Middle frontal gyrus (tissue), 1 donor: ENCODE measurements at regions not wholly inside any gene's neighbourhood (a gene's known extent, or its start where the extent isn't known, plus 50 kb on each side); places are given as distances from the start of the nearest gene placed in this dataset.

Experiments
- DNase-seq: peaks from one replicate; pipeline ENCODE4 v3.0.0-alpha.2; 2015; ENCODE audit warnings: low spot score; ENCODE audit errors: extremely low spot score

DNA sequence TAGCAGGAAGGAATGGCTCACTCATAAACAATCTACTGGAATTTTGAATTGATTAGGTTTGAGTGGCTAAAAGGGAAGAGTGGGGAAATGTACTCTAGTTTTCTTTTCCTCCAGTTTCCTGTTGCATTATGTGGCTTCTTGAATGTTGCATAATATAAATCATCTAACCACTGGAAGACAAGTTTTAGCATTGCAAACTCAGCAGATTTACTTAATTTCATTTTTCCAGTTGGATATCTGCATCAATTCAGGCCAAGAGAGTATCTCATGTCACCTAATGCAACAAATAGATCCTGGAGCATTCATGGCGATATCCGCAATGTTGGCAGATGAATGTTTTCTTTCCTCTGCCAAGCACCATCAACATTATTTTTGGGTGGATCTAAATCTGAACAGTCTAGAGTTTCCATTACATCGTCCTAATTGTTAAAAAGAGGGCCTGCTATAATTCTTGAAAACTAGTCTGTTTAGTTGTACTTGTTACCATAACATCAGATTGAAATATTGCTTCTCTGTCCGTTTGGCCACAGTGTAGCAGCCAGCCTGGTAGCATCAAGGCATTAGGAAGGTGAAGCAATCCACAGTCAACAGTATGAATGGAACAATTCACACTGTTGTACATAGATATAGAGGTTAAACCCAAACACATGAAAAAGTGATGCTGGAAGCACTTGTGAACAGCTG is 544.2 kb downstream of the ETNK1 start:
- DNase-seq = no peak

DNA sequence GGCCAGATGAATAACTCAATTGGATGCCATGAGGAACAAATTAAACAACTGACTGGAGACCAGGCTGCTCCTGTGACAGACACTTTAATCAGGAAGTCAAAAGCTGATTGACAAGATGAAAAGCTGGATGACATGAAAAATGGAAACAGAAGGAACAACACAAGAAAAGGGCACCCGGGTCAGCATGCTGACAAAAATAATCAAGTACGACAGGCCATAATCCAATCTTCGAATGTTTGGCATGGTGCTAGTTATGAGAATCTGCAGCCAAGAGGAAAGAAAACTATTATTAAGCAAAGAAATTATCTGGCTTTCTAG is 544.7 kb downstream of the ETNK1 start:
- DNase-seq = no peak

DNA sequence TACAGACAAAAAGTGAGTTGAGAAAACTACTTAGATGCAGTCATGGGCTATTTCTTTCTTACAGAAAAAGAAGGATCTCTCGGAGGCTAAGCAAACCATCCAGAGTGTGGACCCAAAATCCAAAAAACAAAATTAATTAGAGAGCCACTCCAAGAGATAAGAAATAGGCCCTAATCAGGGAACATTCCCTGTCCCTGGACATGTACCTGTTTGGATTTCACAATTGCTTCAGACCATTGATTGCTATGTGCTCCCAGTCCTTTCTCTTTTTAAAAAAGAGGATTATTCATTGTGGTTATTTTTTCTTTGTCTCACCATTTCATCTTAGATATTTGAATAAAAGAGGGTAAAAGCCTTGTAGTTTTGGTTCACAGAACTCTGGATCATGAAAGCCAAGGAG is 549.9 kb downstream of the ETNK1 start:
- no peak for DNase-seq

DNA sequence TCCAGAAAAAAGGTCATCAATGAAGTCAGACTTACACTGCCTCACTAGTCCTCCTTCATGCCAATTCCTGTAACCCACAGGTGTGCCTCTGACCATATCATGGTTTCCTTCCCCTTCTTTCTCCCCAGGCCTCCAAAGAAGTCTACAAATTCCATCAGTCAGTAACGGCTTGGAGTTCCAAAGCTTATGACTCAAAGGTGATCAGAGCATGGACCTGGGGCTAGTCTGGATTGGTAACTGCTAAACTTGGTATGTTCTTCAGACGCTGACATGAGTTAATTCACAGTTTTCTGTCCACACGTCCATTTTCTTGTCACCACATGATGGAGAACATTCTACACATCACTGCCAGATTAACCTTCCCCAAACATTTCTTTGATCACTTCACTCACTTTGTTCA is 560.4 kb downstream of the ETNK1 start:
- no peak for DNase-seq

DNA sequence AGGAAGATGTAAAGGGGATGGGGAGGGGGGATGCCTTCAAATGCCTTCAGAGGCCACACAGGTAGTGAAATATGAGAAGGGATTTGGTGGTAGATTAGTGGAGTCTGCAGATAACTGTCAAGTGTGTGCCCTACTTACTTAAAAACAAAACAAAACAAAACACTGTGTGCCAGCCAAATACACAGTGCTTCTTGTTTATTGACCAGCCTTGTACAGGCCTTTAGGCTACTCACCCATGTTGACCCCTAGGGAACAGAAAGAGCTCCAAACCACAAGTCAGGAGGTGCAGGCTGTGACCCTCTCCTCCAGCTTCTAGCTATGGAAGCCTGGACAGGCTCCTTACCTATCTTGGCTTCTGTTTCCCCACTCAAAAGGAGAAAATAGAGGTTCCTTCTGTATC is 562.0 kb downstream of the ETNK1 start:
- no peak for DNase-seq

DNA sequence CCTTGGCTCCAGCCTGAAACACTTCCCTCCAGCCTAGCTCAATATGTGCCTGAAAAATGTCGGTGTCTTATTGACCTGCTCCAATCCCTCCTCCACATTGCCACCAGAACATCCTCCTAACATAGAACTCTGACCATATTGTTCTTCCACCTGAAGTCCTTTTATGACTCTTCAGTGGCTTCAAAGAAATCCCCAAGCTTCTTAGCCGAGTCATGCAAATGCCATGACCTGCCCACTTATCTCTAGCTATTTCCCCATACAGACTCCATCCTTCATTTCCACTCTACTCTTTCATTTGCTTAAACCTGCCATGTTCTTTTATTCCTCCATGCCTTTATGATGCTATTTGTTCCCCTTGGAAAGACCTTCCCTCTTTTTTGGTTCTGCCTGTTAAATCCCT is 568.6 kb downstream of the ETNK1 start:
- DNase-seq = no peak

DNA sequence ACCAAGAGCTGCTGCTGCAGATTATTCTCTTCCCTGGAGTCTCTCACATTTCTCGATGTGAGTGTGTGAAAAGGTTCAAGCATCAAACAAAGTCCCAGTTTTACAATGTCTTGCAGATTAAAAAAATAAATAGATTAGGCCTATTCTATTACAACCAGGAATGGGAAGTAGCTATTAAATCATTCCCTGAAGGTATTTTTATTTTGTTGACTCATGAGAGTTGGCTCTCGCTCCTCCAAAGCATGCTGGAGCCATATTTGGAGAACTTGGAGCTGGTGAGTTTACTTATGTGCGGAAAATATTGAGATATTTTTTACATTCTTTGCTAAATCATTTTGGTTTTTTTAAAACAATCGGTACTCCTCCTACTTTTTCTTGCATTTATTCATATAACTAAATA is 572.3 kb downstream of the ETNK1 start:
- DNase-seq = no peak

DNA sequence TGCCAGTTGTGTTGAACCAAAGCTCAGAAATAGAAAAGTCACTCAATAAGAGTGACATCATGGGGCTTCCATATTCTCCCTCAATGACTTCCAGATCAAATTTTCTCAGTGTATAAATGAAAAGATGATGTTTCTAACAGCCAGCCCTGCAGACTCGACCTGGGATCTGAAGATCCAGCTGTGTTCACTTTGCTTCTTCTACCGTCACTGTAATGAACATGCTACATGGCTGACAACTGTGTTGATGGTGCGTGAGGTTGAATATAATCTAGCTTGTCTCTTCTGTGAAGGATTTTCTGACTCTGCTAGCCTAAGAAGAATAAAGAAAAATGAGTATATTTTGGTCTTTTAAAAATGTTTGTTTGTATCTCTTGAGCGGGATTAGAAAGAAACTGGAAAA is 577.8 kb downstream of the ETNK1 start:
- no peak for DNase-seq

DNA sequence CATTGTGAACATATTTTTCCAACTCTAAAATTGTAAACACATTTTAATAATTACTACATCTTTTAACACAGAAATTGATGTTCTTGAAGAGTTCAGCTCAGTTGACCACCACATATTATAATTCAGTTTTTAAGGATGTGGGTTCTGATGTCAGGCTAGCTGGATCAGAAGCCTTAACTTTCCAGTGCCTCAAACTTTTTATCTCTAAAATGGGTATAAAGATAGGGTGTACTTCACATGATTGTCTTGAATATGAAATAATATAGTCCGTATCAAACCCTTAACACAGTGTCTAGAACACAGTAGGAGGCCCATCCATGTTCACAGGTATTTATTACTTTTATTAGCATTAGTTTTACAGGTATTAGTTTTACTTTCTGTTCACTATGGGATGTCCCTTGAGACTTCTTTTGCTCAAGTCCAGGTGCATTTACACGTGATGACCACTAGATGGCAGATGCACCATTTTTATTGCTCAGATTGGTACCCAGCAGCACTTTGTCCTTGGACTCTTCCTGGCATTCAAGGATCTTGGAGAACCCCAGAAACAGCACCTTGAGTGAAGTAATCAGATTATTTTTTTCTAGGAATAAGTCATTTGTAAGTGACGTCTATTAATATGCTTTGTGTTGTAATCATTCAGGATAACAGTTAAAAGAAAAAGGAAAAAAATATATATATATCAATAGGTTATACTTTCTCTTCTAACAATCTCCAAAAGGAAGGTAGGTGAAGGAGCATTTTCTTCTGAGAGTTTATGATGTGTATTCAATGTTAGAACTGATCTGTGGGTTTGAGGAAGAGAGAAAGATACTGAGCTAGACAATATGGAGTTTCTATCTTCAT is 580.2 kb downstream of the ETNK1 start:
- no peak for DNase-seq

DNA sequence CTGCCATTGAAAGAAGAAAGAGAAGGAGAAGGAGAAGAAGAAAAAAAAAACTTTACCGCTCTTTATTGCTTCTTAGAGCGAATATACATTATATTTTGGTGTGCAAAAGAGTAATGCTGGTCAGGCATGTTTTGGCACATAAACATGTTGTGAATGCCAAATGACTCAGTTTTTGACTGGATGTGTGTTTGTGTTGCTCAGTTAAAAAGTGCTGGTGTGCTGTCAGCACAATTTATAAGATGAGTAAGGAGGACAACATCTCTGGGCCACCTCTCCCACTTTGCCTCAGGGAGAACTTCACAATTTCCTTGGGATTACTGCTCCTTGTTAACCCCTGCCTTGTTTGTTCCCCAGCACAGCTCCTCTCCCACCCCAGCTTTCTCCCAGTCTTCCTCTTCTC is 584.8 kb downstream of the ETNK1 start:
- no peak for DNase-seq

DNA sequence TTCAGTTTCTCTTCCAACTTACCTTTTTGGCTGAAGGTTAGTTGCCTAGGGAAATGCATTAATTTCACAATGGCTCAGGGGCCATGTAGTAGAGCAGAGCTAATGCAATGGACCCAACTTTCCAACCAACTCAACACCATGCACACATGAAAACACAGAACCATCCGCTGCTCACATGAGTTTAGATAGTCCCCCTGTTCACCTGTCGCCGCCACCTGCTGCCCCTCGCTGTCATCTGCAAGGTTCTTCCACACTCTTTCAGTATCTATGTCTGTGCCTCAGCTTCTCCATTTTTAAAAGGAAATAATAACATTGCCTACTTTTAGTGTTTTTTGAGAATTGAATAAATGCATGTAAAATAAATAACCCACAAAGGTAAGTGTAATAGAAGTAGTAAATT is 585.6 kb downstream of the ETNK1 start:
- no peak for DNase-seq

DNA sequence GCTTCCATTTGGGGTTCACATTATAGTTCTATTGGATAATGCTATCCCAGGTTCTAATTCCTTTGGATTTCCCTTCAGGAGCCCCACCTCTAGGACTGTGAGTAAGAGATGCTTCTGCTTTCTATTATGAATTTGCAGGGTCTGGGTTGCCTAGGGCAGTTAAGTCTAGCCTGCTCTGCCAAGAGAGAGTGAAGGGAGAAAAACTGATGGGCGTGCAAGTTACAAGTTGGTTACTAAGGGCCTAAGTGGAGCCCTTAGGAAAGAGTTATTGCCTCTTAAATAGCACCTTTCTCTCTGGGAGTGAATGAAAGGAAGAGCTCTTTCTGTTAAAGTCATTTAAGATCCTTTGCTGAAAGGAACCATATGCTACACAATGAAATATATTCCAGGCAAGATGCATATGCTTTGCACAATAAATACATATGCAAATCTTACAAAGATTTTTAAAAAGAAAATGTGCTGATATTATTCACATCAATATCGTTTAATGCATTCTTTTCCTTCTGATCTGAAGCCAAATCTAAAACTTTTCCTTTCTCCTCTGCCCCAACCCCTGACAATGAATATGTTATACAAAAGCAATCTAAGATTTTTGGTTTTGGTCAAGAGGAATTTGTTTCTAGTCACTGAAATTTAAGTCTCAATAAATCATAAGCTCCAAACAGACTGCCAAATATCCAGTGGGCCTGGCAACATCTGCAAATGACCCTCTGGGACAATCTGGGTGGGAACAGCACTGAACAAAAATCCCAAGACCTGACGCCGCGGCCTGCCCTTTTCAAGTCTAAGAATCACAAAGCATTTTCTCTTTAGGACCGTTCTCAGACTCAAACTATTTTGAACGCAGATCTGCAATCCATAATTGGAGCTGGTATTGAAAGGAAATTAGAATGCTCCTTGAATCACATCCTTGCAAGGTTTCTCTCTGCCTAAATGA is 586.7 kb downstream of the ETNK1 start:
- DNase-seq = no peak

DNA sequence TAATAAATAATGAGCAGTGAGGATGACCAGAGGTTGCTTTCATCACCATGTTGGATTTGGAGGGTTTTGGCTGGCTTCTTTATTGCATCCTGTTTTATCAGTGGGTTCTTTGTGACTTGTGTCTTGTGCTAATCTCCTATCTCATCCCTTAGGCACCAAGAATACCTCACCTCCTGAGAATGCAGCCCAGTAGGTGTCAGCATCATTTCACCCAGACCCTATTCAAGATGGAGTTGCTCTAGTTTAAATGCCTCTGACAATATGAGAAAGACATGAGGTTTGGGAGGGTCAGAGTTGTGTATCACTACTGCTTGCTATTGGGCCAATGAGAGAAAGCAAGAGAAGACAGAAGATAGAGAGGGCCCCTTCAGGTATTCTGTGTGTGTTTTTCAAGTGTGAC is 592.2 kb downstream of the ETNK1 start:
- DNase-seq = no peak

DNA sequence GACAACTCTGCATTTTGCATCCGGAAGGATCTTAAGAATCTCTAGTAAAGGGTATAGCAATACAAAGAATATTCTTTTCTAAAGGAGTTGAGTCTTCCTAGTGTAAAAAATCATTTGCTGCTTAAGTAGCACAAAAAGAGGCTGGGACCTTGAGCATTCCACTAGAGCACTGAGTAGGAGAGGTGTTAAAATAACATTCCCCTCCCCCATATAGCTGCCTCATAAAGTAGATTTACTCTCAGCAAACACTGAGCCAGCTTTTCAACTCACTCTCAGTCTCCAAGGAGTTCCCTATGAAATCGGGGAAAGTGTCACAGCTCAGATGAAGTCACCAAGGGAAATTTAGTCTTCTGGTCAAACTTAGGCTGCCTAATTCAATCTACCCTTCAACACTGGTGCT is 592.7 kb downstream of the ETNK1 start:
- DNase-seq = no peak

DNA sequence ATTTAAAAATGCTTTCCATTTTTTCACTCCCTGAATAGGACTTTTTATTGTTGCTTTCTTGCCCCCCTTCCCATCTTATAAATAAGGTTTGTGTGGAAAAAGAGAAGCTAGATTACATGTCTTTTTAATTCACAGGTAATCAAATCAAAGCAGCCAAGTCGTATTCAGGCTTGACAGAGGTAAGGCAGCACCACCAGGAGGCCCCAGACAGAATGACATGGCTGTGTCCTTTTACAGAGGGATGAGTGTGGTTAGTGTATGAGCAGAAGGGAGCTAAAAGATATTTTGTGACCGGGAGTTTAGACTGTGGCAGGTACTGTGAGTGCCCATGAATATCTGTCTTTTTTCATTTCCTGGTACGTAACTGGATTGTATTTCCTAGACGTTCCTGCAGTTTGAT is 596.1 kb downstream of the ETNK1 start:
- no peak for DNase-seq

DNA sequence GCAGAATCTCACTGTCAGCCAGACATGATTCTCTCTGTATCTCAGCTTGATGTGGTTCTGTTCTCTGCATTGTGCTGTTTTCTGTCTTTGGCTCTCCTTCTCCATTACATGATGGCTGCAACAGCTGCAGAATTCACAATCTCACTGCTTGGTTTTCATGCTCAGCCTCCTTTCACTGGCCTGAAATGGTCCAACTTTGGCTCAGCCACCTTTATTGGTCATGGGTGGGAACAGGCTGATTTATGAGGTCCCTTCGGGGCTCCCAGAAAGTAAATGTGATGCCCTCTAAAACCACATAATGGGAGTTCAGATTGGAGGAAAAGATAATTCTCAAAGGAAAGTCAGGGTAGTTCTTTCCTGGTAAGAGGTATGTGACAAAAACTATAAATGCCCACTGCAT is 597.0 kb downstream of the ETNK1 start:
- no peak for DNase-seq

DNA sequence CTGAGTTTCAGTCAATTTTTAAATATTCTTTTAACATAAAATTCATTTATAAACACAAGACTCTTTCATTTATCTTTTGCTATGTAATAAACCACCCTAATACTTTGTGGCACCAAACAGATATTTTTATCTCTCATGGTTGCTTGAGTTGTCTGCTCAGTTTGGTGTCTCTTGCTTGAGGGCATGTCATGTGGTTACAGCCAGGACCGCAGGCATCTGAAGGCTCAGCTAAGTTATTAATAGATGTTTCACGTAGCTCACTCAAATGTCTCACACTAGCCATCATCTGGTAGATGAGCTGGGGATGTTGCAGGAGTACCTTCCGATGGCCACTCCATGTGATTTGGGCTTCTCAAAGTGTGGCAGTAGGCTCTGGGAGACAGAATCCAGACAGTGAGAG is 597.8 kb downstream of the ETNK1 start:
- no peak for DNase-seq

DNA sequence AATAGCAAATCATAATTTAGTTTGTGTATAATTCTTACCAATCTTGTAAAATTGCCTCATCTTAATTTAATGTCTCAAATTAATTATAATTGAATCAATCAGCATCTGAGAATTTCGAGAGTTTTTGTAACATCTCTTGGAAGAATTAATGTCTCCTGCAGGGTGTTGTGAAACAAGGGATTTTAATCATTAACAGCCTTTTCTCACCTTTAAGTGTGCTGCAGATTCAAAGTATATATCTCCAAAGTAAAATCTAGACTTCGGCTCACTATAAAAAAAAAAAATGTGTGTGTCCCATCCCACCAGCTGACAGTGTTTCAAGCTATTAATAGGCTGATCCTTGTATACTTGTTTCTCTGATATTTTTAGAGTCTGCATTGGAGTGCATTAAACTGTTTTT is 603.1 kb downstream of the ETNK1 start:
- no peak for DNase-seq

DNA sequence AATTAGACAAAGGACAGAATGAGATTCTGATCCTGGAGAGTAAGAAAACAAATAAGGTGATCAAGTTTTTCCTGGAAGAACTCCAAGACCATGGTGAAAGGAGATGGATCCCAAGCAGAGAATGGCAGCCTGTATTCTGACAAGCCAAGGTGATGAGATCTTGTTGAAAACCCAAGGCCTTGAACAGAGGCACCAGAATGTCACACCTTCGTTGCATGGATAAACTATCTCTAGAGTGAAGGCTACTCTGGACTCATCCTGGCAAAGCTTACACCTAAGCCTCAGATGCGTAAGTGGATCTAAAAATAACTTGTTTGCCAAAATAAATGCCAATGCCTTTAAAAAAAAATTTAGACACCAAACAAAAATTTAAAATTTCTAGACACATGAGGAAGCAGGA is 605.9 kb downstream of the ETNK1 start:
- no peak for DNase-seq

DNA sequence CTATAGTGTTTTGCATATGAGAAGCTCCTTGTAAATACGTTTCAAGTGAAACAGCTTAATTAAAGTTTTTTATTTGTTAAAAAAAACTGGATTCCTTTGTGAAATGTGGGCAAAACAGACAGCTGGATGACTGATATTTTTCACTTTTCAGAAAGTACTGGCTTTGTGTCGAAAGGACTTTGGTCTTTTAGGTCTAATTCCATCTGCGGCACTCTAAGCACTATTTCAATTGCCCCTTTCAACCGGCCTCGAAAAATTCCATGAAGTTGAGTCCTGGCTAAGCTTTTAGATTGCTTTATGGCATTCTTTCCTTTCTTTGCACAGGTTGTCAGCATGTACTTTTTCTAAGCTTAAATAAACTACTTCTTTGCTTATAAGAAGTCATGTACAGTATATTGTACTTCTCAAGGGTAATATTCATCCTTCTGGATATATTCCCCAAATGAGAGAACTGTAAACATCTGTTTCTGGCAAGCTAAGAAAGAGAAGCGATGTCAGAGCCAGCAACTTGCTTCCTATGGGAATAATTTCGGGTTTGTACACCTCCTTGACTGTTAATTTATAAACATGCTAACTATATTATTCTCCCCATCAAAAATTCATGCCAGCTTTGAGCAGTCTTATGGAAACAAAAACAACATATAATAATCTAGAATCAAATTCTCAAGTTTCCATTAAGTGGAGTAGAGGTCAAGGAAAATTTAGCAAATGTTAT is 611.3 kb downstream of the ETNK1 start:
- DNase-seq = no peak

DNA sequence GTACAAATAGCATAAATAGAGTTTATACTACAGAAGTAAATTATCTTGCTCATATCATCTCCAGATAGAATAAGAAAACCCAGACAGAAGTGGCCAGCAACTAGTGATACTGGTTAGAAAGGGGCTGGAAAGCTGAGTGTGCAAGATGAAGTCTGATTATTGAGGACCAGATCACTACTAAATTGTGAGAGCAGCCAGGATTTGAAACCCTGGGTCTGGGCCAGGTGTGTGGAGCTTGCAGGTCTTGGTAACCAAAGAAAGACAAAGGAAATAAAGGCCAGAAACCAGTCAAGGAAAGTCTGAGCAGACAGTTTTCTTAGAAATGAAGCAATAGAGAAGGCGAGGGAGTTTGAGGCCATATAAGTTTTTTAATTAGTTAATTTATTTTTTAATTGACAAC is 611.8 kb downstream of the ETNK1 start:
- no peak for DNase-seq

DNA sequence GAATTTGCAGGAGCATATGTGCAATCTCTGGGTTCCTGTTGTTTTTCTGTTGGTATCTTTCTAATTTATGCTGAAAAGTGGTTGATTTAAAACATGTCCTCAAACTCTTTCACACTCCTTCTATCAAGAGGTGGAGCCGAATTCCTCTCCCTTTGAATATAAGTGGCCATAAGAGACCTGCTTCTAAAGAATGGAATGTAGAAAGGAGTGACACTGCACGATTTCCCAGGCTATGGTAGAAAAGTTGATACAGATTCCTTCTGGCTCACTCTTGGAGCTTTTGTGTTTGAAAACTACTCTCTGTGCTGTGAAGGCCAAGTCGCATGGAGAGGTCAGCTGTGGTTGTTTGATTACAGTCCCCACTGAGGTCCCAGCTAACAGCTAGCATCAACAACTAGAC is 613.2 kb downstream of the ETNK1 start:
- DNase-seq = no peak
